HG03520 (cell line): ENCODE measurements at regions not wholly inside any gene's neighbourhood (a gene's known extent, or its start where the extent isn't known, plus 50 kb on each side); places are given as distances from the start of the nearest gene placed in this dataset.
"Not testable (repeated sequence)": the region's sequence is repeated elsewhere in the genome, so short reads cannot be mapped to it uniquely, and the experiment has no call there.

Experiments used
- ATAC-seq: cut with Tn5 transposase; IDR thresholded peaks from one replicate; pipeline ENCODE4 v1.9.1; 2021; ENCODE audit warnings: mild to moderate bottlenecking, moderate library complexity; ENCODE audit not compliant: unreplicated experiment

DNA sequence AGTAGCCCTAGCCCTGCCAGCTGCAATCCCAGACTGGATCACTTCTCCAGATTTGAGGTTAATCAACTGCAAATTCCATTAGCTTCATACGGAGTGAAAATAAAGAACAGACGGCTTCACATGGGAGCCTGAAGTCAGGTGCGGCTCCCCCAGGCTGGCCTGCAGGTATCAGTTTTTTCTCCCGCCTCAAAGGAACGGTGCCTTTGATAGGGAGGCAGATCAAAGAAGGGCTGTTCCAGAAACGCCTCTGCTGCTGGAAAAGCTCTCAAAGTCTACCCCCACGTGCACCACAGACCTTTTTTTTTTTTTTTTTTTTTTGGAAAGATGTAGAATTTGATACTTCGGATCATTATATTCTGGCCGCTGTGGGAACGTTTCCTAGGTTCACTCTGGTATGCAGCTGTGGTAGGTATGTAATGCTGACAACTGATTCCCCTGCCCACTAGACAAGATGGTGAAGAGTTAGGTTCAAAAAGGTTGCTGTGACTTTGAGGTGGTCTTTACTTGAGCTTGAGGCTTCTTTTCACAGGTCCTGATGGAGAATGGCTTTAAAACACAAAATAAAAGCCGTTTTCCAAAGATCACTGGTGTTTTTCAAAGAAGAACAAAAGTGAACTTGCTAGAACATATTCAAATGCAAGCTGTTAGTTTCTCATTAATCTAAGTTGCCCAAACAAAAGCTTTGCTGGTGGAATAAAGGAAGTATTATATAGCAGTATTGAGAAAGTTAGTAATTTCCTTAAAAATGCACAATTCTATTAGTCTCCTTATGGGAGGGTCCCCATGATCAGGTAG, 189.0 kb upstream of the NFIA start:
- ATAC-seq, result no peak

DNA sequence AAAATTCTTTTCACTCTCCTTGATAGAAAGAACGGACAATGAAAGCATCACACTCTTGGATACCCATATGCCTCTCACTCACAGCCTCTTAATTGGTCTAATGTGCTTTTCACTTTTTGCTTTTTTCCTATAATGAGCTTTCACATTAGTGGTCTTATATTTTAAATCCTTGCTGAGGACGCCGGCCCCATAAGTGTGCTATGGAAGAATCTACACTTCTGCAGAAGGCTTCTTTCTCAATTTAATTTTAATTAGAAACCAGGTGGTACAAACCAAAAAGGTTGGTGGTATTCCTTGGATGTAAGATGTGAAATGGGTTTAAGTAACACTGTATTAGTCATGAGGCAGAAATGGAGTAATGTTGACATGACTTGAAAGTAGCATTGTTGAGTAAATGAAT, 190.6 kb upstream of the NFIA start:
- no peak for ATAC-seq

DNA sequence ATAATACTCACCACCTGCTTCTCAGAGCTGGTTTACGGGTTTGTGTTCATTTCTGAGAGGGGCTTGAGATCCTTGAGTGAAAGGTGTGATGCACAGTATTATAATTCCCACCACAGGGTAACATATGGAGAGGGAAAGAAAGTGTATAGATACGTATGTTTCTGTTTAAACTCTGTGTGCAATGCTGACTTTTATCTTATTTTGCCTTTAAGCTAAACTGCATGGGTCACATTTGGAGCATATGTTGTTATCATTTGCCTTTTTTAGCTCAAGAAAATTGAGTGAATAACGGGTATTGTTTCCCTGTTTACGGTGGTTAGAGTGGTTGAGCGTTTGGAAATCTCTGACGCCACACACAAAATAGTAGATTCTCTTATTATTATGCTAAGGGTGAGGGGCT, 191.1 kb upstream of the NFIA start:
- ATAC-seq, result no peak

DNA sequence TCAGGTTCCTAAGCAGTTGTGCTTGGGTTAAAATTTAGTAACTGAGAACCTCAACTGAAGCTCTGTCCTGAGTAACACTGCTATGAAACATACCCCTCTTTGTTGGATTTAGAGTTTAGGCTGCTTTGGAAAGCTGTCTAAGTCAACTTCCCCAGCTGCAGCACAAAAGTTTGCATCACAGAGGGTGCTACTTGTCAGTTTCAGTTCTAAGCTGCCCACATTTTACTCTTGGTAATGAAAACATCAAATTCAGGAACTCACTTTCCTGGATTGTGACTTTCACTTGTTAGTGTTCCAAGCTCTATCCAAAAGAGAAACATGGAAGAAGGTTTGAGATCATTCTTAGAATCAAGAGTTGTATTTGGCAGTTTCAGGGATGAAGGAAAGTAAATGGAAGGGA, 191.7 kb upstream of the NFIA start:
- no peak for ATAC-seq

DNA sequence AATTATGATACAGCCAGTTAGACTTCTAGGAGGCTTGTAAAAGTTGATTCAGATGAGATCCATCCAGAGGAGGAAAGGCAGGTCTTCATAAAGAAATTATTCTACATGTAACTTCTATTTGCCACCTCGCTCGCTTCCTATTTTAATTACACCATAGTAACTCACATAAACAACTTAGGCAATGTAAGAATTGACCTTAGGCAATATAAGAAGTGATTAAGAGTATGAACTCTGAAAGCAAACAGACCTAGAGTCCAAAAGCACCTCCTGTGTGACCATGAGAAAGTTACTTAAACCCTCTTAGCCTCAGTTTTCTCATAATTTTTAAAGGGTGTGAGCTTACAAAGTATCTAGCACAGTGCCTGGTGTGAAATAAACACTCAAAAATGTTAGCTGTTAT, 192.7 kb upstream of the NFIA start:
- no peak for ATAC-seq

DNA sequence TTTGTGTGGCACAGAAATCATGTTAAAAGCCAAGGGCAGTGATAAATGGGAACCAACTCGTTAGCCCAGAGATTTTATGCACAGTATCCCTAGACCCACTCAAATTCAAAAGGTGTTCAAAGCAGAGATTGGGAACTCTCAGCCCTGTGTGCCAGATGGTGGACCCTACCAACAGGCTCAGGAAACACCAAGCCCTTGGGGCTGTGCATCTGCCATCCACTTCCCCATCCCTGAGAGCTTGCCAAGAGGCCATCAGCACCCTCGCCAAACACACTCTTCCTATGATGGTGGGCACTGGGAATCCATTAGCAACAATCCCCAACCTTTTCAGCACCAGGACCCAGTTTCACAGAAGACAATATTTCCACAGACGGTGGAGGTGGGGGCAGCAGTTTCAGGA, 194.2 kb upstream of the NFIA start:
- ATAC-seq, result no peak

DNA sequence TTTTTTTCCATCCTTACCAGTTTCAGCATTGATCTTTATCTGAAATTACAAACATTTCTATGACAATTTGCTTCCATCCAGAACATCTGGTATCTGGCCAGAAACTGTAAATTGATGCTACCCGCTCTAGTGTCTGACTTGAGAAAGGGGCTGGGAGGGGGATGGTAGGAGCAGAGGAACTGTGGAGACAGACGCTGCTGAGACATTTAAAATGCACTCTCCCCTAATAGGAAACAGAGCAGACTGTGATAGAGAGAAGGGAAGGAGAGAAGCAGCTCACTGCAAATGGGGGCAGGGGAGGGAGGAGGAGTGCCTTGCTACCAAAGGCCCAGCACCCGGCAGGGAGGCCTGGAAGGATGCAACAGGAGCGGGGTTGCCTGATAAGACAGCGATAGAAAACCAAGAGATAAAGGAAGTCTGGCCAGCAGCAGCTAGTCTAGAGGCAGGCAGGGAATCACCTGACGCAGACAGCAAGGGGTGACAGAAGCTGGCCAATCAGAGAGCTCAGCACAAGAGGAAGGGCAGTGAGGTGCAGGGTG, 195.5 kb upstream of the NFIA start:
- no peak for ATAC-seq

DNA sequence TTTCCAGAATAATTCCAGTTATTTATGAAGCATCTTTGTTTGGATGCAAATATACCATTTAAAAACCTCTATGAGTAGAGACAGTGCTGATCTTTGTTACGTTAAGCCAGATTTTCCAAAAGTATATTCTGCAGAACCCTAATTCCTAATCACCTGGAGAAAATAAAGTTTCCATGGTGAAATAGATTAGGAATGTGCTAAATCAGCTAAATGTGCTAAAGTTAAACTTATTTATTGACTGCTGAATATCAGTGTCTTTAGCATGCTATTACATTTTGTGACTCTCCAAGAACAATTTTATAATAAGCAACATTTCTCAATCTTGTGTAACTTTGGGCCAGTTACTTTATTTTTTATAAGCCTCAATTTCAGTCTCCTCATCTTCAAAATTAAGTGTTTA, 196.3 kb upstream of the NFIA start:
- ATAC-seq, result no peak

DNA sequence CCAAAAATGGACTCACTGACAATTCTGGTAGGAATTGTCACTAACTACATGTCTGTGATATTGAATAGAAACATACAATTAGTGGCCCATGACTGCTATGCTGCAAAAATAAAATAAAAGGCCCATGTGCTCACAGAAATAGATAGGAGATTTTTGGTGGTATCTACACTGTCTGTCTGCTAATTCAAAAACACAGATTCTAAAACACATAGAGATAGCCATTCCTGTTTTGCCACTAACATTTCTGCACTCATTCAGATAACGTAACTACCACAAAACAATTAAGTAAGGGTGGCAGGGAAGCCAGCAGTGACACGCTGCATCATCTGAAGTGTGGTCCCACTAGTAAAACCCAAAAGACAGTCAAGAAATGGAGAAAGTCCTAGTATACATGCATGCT, 202.2 kb upstream of the NFIA start:
- no peak for ATAC-seq

DNA sequence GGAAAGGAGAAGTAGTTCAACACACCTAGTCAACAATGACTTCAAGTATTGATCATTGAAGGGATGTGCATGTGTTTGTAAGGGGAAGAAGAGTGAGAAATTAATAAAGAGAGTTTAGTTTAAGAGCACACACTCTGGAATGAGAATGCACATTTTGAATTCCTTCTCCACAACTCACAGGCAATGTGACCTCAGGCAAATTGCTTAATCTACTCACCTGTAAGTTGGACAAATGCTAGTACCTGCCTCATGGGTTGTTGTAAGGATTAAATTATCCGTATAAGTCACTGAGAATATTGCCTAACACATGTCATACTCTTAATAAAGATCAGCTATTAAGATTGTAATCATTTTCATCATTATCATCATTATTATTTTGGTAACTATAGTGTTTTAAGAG, 204.0 kb upstream of the NFIA start:
- no peak for ATAC-seq

DNA sequence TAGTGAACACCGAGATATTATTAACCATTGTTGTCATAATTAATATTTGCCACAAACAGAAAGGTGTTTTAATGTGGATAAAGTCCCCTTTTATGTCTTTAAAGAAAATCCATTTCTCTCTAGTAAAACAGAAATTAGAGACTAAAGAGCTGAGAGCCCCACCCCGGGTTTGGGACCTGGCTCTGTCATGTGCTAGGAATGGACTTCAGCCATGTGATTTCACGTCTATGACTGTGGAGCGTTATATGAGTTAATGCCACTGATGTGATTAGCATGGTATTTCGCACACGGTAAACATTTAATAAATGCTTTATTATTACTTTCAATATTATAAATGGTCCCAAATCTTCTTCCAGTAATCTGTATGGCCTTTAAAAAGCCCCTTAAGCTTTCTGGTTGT, 205.0 kb upstream of the NFIA start:
- no peak for ATAC-seq

DNA sequence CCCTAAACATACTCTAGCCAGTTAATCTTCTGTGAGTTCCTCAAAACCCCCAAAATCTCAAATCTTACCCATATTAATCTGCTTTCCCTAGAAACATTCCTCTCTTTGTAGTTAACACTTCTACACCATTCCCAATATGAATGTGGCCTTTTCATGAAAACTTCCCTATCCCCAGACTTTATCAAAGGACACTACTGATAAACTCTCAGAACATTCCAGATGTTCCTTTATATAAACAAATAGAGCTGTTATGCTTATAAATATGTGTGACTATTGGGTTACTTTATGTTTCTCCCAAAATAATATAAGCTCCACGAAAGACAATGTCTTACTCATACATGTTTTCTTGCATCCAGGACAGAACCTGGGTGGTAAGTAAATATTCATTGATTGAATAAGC, 205.4 kb upstream of the NFIA start:
- no peak for ATAC-seq

DNA sequence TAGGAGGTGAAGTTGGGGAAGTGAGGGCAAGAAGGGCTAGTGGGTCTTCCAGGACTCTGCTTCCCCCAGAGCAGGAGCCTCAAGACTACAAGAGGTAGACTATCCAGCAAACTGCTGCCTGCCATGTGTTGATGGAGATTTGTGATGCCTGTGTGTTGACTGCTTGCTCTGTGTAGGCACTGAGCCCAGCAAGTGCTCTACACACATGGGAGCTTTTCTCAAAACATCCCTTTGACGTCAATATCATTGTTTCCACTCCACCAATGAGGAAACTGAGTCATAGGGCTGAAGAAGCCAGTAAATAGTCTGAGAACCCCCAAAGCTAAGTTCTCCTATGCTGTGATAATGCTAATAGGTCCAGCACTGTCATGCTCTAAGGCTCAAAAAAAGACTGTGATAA, 207.2 kb upstream of the NFIA start:
- ATAC-seq, result no peak

DNA sequence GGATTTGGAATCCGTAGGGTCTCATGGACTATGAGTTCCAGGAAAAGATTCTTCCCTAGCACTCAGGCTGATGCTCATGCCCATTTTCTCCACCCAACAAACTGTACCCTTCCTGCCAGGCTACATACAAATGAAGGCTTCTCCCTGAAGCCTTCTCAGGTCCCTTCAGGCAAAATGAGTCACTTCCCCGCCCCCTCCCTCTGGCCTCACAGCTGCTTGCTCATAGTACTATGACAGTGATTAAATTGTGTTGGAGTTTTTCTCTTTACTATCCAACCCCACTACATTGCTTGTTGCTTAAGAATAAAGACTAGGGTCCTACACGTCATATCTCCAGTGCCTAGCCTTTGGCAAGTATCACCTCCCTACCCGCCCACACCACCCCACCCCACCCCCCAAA, 207.6 kb upstream of the NFIA start:
- no peak for ATAC-seq

DNA sequence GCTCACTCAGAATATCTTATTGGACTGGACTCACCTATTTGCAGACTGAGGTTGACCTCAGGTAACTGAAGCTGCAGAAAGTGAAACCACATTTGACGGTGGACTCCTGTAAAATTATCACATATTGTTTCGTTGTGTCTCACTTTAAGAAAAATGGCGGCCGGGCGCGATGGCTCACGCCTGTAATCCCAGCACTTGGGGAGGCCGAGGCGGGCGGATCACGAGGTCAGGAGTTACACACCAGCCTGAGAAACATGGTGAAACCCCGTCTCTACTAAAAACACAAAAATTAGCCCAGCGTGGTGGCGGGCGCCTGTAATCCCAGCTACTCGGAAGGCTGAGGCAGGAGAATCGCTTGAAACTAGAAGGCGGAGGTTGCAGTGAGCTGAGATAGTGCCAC, 209.0 kb upstream of the NFIA start:
- not testable (repeated sequence) for ATAC-seq

DNA sequence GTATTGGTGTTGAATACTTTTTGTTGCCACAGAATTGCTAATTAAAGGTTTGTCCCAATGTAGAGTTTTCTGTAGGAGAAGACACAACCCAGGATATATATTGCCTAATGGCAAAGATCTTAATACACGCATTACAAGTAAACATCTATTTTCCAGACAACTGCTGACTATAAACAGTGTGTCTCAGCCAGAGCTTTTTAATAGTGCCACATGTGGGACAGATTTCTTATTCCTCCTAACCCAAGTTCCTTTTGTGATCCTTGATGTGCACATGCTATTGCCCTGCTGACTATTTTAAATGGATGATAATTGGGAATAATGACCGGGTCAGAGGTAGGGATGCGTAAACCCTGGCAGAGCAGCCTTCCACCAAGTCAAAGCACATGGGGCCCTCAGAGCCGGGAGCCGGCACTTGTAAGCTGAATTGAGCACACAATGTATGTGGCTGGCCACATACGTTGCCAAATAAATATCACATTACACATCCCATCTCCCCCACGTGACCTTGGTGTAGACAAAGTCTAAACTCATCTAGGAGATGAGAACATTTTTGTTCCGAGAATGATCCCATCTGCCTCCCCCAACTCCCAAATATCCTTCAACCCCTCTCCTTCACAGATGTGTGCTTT, 209.8 kb upstream of the NFIA start:
- ATAC-seq, result no peak

DNA sequence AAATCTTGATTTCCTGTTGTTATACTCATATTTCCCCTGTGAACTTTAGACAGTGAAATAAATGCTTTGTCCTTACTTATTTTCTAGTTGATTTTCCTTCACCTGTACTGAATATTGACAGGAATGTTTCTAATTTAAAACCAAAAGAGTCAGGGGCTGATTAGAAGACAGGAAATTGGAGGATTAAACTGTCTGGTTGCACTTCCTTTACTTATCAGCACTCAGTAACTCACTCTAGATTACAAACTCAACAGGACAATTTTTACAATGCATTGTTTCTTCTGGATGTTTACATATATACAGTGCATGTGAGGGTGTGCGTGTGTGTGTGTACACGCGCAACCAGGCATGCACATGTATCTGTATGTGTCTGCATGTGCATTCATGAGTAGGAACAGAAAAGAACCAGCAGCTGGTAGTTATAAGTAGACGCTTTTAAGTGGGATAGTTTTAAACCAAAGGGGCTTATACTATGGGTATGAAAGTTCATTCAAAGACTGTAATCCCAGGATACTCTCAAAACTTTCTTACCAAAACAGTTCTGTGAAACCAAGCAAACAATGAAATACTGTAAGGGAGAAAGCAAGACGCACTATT, 212.0 kb upstream of the NFIA start:
- no peak for ATAC-seq

DNA sequence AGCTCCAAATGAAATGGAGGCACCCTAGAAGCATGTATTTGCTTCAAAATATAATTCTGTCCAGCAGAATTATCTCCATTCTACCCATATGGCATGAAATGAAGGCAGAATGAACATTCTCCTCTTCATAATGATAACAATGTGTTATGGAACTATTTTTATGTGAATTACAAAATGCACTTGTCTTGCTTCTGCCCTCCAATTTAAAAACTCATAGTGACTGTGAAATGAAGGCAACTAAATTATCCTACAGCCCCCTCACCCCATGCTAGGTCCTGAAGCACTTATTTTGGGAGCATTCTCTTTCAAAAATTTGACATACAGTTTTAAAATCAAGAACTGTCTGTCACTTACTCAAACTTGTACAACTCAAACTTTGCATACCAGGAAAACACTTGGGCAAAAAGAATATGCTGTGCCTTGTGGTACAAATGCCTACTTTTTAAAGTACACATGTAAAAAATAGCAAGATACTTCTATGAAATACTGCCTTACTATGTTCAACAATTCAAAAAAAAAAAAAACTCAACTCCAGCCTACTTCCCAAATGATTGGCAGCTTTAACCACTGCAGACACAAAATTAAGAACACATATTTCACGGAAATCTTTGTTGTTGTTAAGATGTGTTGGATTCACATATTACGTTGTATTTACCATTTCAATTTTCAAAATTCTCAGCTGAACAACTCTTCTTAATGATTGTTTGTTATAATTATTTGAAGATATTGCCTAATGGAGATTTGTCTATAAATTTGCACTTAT, 213.3 kb upstream of the NFIA start:
- ATAC-seq, result no peak

DNA sequence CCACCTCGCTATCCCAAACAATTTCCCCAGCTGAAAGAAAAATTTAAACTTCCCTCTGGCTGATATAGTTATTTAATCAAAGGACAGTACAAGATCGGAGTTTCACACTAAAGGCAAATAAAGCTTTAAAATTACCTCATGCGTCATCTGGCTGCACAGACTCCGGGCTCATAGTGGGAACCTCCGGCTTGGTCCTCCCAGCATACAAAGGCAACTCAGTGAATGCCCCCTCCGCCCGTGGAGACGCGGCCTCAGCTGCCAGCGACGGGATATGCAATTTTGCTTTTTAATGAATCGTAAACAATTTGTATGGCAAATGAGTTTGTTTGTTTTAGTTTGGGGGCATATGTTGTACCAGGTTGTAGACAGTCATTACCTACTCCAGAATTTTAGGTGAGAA, 214.6 kb upstream of the NFIA start:
- no peak for ATAC-seq

DNA sequence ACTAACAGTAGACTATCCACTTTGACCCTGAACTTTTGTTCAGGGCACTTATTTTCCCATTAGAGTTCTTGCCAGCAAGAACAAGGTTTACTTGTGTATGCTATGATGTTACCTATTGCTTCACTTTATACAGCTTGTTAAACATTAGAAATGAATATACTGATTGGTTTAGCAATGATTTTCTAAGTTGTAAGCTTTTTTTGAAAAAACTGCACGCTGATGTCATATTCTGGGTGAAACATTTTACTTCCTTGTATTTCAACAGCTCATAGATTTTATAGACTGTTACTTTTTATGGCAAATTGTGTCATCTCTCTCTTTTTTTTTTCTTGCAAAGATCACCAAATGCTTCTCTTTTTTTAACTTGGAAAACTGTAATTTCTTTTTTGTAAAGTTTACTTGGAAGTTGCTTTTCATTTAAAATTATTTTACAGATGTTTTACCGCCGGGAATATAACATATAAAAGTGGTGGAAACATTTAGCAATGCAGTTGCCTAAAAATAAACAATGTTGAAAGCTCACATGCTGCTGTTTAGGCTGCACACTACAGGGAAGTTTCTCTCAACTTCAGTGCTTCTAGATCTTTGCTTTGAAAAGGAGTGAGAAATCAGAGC, 215.3 kb upstream of the NFIA start:
- no peak for ATAC-seq
